ENCODE measurements at regions not wholly inside any gene's neighbourhood (a gene's known extent, or its start where the extent isn't known, plus 50 kb on each side); places are given as distances from the start of the nearest gene placed in this dataset.

DNA sequence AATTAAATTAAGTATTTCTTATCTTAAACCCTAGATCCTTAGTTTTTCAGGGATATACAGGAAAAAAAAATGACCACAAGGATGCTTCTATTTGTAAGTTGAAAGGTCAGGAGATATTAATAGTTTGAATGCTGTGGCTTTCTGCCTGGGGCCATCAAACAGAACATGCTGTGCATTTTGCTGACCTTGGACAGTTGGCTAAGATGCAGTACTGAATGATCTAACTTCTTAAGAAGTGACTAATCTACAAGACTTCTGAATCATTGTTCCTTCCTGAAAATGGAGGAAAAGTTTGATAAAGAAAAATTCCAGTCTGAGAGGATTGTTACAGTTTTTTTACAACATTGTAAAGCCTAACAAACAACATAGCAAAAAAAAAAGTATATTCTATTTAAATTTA is 237.8 kb upstream of the JADE1 start:
- DNase-seq (ENCODE audit: low spot score) (peak; percentile 67), FAIRE-seq (no peak)

DNA sequence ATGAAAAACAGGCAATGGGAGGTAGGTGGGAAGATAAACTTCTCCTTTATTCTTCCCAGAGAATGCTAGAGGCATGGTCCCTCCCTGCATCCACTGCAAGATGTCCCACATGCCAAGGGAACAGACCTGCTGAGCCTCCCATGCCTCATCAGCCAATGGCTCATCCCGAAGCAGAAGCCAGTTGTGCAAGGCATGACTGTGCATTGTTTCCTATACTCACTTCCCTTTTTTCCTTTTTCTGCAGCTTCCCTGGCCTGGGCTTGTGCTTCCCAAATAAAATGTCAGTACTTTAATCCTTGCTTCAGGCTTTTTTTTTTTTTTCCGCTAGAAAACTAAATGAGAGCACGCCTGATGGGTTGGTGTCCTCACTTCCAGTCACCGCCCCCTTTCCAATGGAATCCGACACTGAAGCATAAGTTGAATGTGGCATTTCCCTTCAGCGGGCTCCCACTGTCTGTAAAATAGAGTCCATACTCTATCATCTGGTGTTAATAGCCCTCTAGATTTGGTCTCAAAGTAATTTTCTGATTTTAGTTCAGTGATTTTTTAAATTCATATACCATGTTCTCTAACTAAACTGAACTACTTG is 239.0 kb upstream of the JADE1 start:
- FAIRE-seq (no peak), DNase-seq (ENCODE audit: low spot score) (no peak)

DNA sequence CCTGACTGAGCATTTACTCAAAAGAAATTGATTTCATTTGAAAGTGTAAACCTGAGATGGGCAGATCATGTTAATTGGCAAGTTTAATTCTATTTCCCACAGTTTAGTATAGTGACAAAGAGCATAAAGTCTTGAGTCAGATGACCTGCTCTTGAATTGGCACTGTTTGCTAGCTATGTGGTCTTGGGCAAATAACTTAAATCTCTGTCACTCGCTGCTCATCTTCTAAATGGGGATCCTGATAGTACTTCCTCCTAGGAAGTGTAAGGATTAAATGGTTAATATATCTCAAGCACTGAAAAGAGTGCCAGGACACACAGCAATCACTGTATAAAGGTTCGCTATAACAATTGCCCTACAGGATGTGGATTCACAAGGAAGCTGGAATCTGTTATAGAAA is 242.8 kb upstream of the JADE1 start:
- DNase-seq (ENCODE audit: low spot score) (no peak), FAIRE-seq (no peak)

DNA sequence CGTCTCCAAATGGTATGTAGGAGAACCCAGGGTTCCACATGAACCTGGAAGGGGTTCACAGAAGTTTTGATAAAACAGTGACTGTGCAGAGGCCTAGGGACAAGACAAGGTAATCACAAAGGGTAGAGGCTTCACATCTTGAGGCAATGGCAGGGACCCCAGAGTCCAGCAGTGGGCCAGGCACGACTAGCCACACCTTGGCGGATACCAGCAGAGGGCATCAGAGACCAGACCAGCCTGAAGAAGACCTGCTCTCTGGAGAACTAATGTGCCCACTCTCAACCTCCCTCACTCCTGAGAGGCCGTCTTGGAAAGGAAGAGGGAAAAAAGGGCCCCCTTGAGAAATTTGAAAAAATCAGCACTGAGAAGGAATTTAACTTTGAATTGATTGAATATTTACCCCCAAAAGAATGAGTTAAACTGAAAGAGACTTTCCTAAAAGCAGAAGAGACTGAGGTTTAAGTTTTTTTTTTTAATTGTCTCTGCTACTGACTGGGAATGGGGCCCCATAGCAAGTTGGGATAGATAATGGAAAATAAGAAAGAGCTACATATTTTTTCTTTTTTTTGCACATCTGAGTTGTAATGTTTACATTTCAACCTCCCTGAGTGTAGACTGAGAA is 243.8 kb upstream of the JADE1 start:
- DNase-seq (ENCODE audit: low spot score) = peak; percentile 47
- FAIRE-seq = no peak

DNA sequence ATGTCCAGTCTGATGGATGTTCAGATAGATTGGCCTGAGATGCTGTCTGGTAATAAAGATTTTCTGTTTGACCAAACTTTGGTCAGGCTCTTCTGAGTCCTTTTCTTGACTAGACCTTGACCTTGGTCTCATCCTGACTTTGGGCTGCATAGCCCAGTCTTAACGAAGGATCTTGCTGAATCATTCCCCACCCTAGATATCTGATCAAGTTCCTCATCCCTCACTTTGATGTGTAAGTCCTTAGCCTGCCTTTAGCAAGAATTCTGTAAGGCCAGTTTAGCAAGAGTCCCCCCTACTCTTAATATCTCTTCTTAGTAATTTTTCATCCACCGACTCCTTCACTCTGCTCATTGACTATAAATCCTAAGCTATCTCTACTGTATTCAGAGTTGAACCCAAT is 244.4 kb upstream of the JADE1 start:
- no peak for DNase-seq (ENCODE audit: low spot score)
- no peak for FAIRE-seq

DNA sequence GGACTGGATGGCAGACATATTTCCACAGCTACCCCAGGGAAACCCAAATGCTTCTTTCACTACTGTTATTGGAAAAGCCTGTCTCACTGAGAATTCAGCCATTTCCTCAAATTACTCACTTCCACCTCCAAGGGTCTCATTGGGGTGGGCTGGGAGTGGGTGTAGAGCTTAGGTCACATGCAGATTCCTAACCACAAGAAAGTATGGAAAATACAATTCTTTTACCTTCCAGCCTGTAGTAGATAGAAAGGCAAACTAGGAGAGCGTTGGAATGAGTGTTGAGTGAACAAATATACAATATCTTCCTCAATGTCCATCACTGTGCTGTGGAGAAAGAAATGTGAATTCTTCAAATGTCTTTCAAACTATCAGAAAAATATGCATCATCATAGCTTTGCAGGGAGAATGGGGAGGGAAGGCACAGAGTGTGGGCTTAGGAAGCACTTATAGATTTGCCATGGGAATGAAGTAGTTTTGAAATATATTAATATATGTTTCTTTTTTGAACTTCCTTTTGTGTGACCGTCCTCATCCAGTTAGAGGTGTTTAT is 245.3 kb upstream of the JADE1 start:
- FAIRE-seq (no peak), DNase-seq (ENCODE audit: low spot score) (no peak)

DNA sequence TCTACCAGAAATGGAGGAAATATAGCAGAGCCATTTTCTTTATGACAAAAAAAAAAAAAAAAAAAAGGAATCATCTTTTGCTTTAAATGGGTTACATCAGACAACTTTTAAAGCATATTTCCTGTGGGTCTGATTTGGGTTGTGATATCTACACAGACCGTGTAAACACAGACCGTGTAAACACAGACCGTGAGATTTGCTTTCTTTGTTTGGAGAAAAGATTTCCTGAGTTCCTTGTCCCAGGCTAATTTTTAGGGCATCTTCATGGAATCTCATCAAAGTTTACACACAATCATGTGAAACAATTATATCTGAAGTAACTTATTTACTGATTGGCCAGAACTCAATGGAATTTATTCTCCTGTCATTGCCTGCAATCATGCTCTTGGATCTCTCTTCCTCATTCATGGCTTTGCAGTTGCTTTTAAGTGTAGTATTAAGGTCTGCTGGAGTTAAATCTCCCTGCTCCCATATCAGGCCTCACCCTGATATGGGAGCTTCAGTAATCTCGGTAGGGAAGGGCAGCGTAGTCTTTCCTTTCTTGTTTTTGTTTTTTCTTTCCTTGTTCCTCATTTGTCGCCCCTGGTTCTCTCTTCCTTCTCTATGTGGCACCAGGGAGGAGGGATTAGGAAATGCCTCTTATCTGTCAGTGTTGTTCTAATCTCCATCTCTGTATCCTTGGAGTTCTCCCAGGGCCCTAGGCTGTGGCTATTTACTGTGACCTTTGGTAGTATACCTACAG is 248.6 kb upstream of the JADE1 start:
- no peak for FAIRE-seq
- no peak for DNase-seq (ENCODE audit: low spot score)

DNA sequence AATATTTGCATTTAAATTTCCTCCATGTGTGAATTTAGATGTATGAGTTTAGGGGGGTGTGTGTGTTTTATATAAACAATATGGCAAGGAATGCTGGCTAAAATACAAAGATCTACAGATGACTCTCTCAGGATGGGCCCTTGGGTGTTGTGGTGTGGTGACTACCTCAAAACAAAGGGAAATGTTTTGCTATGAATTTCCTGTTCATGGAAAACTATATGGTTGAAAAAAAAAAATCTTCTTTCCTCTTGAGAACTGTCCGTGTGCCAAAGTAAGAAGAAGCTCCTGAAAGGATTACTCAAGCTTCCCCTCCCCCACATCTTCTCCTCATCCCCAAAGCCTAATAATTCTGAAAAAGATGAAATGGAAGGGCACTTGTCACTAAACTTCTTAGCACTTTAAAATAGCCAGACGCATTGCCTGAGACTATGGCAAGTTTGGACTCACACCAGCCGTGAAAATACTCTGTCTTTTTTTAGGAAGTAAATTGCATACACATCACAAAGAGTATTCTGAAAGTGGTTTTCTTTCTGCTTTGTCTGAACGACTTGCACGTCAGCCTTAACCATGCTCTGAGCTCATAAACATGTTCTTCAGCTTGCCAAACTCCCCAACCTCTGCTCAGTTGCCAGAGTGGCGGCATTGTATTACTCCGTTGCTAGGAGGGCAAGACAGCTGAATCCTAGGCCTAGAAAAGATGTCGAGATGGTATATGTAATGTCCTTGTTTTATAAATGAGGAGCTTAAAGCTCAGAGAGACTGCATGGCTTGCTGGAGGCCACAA is 250.4 kb upstream of the JADE1 start:
- no peak for FAIRE-seq
- DNase-seq (ENCODE audit: low spot score) = no peak

DNA sequence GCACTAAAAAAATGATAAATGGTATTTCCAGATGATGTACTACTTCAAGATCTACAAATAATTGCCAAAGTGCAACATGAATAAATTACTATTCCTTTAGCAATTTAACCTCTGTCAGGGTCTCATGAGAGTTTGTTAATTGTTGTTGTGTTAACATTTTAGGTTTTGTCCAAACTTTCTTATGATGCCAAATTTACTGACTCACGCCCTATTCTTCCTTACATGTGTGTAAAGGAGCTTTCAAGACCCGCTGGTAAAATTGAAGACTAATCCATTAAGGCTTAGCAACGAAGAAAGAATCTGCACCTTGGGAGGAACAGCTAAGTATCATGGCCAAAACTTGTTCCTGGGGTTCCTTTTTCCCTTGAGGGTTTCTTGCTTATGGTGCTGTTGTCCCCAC is 252.7 kb upstream of the JADE1 start:
- DNase-seq (ENCODE audit: low spot score) (no peak), FAIRE-seq (no peak)

DNA sequence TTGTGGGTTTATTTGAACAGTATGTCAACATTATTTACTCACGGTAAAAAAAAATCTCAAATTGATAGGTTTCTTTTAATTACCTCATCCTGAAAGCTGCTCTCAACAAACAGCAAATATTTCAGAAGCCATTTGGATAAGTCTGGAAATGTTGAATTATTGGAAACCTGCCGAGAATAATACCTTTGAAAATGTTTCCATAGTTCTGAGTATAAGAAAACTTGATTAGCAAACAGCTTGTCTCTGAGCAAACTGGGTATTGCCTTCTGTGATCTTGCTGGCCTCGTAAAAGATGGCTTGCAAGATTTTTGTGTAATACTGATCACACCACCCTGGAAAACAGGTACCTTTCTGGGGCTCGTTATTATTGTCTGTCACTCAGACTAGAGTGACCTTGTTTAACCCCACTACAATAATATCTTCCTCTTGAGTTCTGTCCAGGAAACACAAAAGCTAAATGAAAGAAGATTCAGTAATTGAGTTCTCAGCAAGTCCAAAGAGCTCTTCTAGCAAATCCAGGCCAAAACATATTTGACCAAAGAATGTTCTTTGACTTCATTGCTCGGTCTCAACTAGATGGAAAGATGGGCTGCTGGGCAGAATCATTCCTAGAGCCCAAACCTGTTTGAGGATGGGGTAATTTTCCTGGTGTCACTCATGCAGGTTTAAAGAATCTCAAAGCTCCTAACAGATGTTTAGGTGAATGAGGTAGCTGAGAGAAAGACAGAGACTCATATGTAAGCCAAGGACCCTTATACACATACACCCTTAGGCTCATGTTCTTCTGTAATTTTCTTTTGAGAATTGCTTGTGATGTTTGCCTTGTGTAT is 255.6 kb upstream of the JADE1 start:
- no peak for DNase-seq (ENCODE audit: low spot score)
- no peak for FAIRE-seq

DNA sequence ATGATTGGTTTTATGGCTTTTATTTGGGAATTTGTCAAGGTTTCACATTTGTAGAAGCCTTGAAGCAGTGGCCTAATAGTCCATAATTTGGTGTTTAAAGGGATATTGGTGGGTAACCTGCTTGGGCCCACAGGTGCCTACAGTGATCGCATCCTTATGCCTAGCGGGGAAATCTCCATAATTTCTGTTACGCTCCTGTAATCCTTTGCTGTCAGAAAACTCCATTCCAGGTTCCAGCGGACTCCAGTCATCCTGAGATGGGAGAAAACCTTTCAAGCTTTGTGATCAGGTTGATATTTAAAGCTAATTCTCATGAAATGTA is 257.0 kb upstream of the JADE1 start:
- no peak for FAIRE-seq
- DNase-seq (ENCODE audit: low spot score) = no peak

DNA sequence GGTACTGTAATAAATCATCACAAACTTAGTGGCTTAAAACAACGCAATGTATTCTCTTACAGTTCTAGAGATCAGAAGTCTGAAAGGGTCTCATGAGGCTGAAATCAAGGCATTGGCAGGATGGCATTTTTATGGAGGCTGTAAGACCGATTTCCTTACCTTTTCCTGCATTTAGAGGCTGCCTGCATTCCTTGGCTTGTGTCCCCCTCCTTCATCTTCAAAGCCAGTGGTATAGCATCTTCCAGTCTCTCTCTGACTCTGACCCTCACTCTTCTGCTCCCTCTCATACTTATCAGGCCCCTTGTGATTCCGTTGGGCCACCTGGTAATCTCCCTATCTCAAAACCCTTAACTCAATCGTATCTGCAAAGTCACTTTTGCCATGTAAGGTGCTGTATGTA is 258.2 kb upstream of the JADE1 start:
- FAIRE-seq (no peak), DNase-seq (ENCODE audit: low spot score) (no peak)

DNA sequence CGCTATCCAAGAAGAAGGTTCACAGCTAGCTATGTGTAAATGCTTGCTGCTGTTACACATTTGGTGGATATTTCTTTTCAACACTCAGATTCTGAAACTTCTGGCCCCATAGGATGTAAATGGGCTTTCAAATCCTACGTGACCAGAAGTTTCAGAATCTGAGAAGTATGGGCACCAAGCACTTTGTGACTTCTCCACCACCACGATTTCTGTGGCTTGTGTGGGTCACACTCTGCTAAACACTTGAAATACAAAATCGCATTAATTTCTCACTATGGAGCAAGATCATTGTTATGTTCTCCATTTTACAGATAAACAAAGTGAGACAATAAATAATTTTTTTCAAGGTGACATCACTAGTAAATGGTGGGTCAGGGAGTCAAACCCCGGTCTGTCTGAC is 259.4 kb upstream of the JADE1 start:
- no peak for FAIRE-seq

DNA sequence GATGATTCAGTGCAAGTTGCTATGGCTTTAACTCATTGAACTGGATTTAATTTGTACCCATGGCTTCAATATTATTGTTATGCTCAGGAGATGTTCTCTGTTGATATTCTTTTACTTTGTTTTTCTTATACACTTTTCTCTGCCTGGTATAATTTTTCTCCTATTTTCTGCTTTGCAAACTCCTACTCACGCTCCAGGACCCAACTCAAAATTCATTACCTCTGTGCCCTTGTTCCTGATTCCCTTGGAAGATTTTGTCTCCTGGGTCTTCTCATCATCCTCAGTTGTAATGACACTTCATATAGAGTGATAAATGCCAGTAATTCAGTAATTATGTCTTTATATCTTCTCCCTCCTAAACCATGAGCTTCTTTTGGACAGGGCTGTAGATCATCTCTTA is 259.9 kb upstream of the JADE1 start:
- DNase-seq (ENCODE audit: low spot score) (no peak), FAIRE-seq (no peak)

More for the DNA sequence above, 259.4 kb upstream of the JADE1 start:
- DNase-seq (ENCODE audit: low spot score) = no peak

DNA sequence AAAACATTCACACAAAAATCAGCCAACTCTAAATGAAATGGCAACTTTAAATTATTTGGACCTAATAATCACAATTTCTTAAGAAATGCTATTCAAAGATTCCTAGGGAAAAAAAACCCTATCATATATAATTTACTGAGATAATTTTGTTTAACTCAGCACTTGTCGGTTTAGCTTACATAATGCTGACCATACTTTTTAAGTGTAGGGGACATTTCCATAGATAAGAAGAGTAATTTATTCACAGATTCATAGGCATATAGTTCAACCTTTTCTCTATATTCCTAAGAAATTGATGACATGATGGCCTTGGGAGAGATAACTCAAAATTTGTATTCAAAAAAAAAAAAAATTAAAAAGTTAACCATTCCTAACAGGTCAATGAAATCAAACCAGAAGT is 260.8 kb upstream of the PGRMC2 start:
- no peak for DNase-seq (ENCODE audit: low spot score)

DNA sequence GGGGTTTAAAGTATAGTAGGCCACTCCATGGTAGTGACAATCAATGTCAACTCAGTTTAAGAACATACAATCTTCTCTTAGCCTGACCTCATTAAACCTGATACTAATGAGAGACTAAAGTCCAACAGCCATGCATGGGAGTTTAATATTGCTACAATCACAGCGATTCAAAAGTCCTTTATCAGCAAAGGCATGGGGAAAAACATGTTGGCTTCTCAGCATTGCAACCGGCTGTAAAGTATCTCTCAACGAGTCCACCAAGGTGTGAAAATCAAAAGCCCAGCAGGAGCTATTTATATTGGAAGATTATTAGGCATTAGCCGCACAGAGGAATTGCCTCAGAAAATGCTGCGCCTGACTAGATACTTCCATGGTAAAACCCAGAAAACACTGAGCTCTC is 256.7 kb upstream of the PGRMC2 start:
- DNase-seq (ENCODE audit: low spot score) = no peak
- FAIRE-seq = no peak

More for the DNA sequence above, 260.8 kb upstream of the PGRMC2 start:
- no peak for FAIRE-seq

DNA sequence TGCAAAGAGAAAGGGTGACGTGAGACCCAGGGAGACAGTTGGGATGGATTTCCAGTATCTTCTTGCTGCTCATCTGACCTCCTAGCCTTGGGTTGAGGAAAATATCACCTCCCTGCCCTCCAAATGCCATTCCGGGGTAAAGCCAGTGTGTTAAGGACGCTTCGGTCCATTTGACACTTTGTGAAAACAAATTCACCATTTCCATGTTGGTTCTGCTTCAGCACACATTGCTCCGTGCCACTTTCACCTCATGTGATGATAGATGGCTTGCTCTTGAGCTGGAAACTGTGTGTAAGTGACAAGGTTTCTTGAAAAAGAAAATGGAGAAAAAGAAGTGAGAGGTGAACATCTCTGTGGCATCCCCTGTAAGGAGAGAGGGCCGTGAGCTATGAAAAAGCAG is 256.1 kb upstream of the PGRMC2 start:
- DNase-seq (ENCODE audit: low spot score) (no peak), FAIRE-seq (no peak)

DNA sequence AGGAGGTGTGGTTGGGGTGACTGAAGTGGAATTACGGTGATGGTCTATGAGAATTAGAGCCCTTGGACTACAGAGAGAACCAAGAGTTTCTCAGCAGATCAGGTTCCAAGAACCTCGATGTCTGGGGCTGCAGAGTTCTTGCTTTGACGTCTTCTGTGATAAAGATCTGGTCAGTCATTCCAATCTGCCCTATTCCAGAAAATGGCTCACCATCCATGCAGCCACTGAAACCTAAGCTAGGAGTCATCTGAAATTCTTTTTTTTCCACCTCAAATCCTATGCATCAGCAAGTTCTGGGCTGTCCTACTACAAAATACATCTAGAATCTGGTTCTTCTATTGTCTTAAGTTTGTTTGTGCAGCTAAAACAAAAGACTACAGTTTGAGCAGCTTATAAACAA is 254.4 kb upstream of the PGRMC2 start:
- no peak for DNase-seq (ENCODE audit: low spot score)
- no peak for FAIRE-seq

DNA sequence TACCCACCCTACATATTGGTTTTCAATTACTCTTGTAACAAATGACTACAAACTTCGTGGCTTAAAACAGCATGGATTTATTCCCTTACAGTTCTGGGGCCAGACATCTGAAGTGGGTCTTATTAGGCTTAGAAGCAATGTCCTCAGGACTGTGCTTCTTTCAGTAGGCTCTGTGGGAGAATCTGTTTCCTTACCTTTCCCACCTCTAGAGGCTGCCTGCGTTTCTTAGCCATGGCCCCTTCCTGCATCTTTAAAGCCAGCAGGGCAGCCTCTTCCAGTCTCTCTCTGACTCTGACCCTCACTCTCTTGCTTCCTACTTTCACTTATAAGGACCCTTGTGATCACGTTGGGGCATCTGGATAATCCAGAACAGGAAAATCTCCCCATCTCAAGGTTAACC is 252.5 kb upstream of the PGRMC2 start:
- DNase-seq (ENCODE audit: low spot score) (no peak), FAIRE-seq (no peak)

DNA sequence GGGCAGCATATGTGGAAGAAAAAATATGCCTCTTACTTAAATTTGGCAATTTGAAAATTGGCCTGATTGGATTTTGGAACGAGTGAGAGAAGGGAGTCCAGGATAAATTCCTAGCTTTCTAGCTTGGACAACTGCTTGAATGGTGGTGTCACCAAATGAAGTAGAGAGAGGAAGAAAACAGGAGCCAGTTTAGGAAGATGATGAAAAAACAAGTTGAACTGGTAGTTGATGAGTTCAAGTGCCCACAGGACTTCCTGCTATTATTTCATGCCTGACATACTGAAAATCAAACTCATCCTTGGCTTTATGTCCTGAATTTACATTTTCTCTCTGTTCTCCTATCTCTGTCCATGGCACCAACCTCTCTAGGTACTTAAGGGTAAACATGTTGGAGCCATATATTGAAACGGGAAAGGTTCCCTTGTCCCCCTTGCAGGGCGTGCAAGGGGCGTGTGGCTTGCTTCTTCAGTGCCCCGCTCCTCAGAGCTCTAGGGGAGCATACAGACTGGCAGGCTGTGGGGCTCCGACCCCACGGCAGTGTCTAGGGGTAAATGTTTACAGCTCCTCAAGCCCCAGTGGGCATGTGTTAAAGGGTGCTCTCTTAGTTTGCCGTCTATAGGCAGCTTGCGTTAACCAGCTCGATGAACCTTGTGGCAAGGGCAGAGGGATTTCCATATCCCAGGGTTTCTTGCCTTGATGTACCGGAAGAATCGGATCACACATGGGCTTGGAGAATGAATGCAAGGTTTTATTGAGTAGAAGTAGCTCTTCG is 250.7 kb upstream of the PGRMC2 start:
- FAIRE-seq (no peak), DNase-seq (ENCODE audit: low spot score) (no peak)
